Neural progenitor cell (in vitro differentiated cells): ENCODE measurements at regions not wholly inside any gene's neighbourhood (a gene's known extent, or its start where the extent isn't known, plus 50 kb on each side); places are given as distances from the start of the nearest gene placed in this dataset.

ENCODE experiments used
- DNase-seq: peaks from one replicate; pipeline ENCODE4 v3.0.0-alpha.2; 2016; ENCODE audit warnings: low spot score
- H2AFZ ChIP-seq: fragments of 200-600 bp; sonication (generic); replicated peaks from 2 replicates; pipeline ENCODE4 v1.6.1; 2016; ENCODE audit warnings: antibody characterized with exemption
- H3F3A ChIP-seq: fragments of 200-600 bp; sonication (generic); 2 replicates; pipeline ENCODE4 v1.6.1; 2016; ENCODE audit warnings: antibody characterized with exemption, low read depth
- H3K27ac ChIP-seq: fragments of 200-600 bp; sonication (generic); 2 replicates; pipeline ENCODE4 v1.5.1; 2016; ENCODE audit warnings: mild to moderate bottlenecking
- H3K27me3 ChIP-seq: fragments of 200-600 bp; sonication (generic); 2 replicates; pipeline ENCODE4 v1.6.1; 2016; ENCODE audit warnings: mild to moderate bottlenecking, moderate library complexity
- H3K36me3 ChIP-seq: fragments of 200-600 bp; sonication (generic); 2 replicates; pipeline ENCODE4 v1.5.1; 2016
- H3K4me1 ChIP-seq: fragments of 200-600 bp; sonication (generic); 2 replicates; pipeline ENCODE4 v1.6.1; 2016; ENCODE audit warnings: mixed run types
- H3K4me2 ChIP-seq: fragments of 200-600 bp; sonication (generic); 2 replicates; pipeline ENCODE4 v1.6.1; 2016
- H3K4me3 ChIP-seq: fragments of 200-600 bp; sonication (generic); 2 replicates; pipeline ENCODE4 v1.5.1; 2016
- H3K79me2 ChIP-seq: fragments of 200-600 bp; sonication (generic); 2 replicates; pipeline ENCODE4 v1.6.1; 2016; ENCODE audit warnings: low read depth
- H3K9ac ChIP-seq: fragments of 200-600 bp; sonication (generic); 2 replicates; pipeline ENCODE4 v1.6.1; 2016
- H3K9me3 ChIP-seq: fragments of 200-600 bp; sonication (generic); 2 replicates; pipeline ENCODE4 v1.5.1; 2016; ENCODE audit warnings: low read depth
- H4K20me1 ChIP-seq: fragments of 200-600 bp; sonication (generic); 2 replicates; pipeline ENCODE4 v1.6.1; 2016; ENCODE audit warnings: low read depth
- H3K27ac Mint-ChIP-seq: 3 replicates; pipeline ENCODE4 v1.8.0; 2021; ENCODE audit warnings: mixed read lengths
- H3K27me3 Mint-ChIP-seq: 2 replicates; pipeline ENCODE4 v1.8.0; 2022; ENCODE audit warnings: low read depth, mild to moderate bottlenecking, inconsistent platforms, moderate library complexity, mixed read lengths; ENCODE audit not compliant: insufficient read depth
- H3K36me3 Mint-ChIP-seq: 3 replicates; pipeline ENCODE4 v1.8.0; 2021; ENCODE audit warnings: mixed read lengths
- H3K4me1 Mint-ChIP-seq: 3 replicates; pipeline ENCODE4 v1.8.0; 2021; ENCODE audit warnings: mixed read lengths
- H3K4me3 Mint-ChIP-seq: 3 replicates; pipeline ENCODE4 v1.8.0; 2021; ENCODE audit warnings: mild to moderate bottlenecking, moderate library complexity, mixed read lengths
- H3K9me3 Mint-ChIP-seq: 3 replicates; pipeline ENCODE4 v1.8.0; 2020; ENCODE audit warnings: mixed read lengths
- EZH2 ChIP-seq: fragments of 200-600 bp; sonication (generic); IDR thresholded peaks from 2 replicates; pipeline ENCODE4 v1.6.1; 2017; ENCODE audit warnings: antibody characterized with exemption, mild to moderate bottlenecking, moderate library complexity
- EZH2phosphoT487 ChIP-seq: fragments of 200-600 bp; sonication (generic); IDR thresholded peaks from 2 replicates; pipeline ENCODE4 v1.6.1; 2017; ENCODE audit warnings: antibody characterized with exemption
- TF ChIP-seq, protein P1 (sequence below): fragments of 200-600 bp; sonication (generic); IDR thresholded peaks from 2 replicates; pipeline ENCODE4 v1.5.1; 2017; ENCODE audit warnings: antibody characterized with exemption, mild to moderate bottlenecking

DNA sequence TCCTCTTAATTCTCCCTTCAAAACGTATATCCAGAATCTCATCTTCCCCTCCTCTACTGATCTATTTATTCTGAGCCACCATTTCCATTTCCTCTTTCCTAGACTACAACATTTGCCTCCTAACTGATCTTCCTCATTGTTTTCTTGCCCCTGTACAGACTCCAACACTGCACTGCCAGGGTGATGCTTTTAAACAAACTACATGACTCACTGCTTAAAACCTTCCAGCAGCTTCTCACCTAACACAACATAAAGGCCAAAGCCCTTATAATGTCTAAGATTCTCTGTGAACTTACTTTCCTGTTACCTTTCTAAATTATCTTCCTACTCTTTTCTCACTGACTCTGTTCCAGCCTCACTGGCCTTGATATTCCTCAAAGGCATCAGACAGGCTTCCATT lies 161.0 kb upstream of the HS3ST1 start:
- no peaks in the 10 kb centered on the region for H3K4me1 Mint-ChIP-seq
- H3K9ac ChIP-seq = no peak overlapping the region
- no peak overlapping the region for H3K4me2 ChIP-seq
- H3K9me3 Mint-ChIP-seq = no peaks in the 10 kb centered on the region
- no peak overlapping the region for H3K4me3 Mint-ChIP-seq
- no peaks in the 10 kb centered on the region for H3K36me3 ChIP-seq
- H3K9me3 ChIP-seq = no peaks in the 10 kb centered on the region
- no peaks in the 10 kb centered on the region for H3K27me3 ChIP-seq
- H4K20me1 ChIP-seq = no peaks in the 10 kb centered on the region
- H3K4me1 ChIP-seq = no peaks in the 10 kb centered on the region
- no peak for DNase-seq
- H2AFZ ChIP-seq = no peak overlapping the region
- no peaks in the 10 kb centered on the region for H3K36me3 Mint-ChIP-seq
- no peak overlapping the region for H3K27ac Mint-ChIP-seq
- no peaks in the 10 kb centered on the region for H3K79me2 ChIP-seq
- no peak overlapping the region for H3K27ac ChIP-seq
- H3K27me3 Mint-ChIP-seq = peaks cover 2% of the 10 kb centered on the region
- H3K4me3 ChIP-seq = no peak overlapping the region
- TF ChIP-seq EZH2 = no peak
- no peaks in the 10 kb centered on the region for H3F3A ChIP-seq

DNA sequence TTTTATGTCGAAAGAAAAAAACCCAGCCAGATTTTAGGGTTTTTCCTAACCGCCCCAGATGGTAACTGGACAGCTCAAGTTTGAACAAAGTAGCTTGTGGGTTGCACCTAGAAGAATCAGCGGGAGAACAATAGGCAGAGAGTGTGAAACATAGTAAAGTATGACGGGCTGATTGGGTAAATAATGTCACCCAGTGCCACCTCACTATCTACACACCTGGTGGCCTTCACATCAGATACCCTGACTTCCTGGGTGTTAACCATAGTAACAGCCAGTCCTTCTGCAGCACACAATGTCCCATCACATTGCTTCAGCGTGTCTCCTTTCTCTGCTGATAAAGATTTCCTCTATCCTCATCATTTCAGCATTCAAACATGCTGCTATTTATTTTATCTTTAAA lies 159.1 kb upstream of the HS3ST1 start:
- Histone ChIP-seq H3K27me3 (no peaks in the 10 kb centered on the region), H2AFZ (no peak overlapping the region), H4K20me1 (no peaks in the 10 kb centered on the region), H3K9ac (no peak overlapping the region), H3K4me3 (no peak overlapping the region), H3K9me3 (no peaks in the 10 kb centered on the region), H3K4me2 (no peak overlapping the region), H3K79me2 (no peaks in the 10 kb centered on the region), H3K36me3 (no peaks in the 10 kb centered on the region), H3K4me1 (no peaks in the 10 kb centered on the region), H3K27ac (no peak overlapping the region), H3F3A (no peaks in the 10 kb centered on the region)
- H3K27ac Mint-ChIP-seq = no peak overlapping the region
- peaks cover 8% of the 10 kb centered on the region for H3K9me3 Mint-ChIP-seq
- no peaks in the 10 kb centered on the region for H3K36me3 Mint-ChIP-seq
- H3K27me3 Mint-ChIP-seq = peaks cover 2% of the 10 kb centered on the region
- no peak for TF ChIP-seq EZH2
- no peak for TF ChIP-seq EZH2phosphoT487
- TF ChIP-seq, protein P1, sequence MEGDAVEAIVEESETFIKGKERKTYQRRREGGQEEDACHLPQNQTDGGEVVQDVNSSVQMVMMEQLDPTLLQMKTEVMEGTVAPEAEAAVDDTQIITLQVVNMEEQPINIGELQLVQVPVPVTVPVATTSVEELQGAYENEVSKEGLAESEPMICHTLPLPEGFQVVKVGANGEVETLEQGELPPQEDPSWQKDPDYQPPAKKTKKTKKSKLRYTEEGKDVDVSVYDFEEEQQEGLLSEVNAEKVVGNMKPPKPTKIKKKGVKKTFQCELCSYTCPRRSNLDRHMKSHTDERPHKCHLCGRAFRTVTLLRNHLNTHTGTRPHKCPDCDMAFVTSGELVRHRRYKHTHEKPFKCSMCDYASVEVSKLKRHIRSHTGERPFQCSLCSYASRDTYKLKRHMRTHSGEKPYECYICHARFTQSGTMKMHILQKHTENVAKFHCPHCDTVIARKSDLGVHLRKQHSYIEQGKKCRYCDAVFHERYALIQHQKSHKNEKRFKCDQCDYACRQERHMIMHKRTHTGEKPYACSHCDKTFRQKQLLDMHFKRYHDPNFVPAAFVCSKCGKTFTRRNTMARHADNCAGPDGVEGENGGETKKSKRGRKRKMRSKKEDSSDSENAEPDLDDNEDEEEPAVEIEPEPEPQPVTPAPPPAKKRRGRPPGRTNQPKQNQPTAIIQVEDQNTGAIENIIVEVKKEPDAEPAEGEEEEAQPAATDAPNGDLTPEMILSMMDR = no peak
- no peak overlapping the region for H3K4me3 Mint-ChIP-seq
- DNase-seq = no peak
- no peaks in the 10 kb centered on the region for H3K4me1 Mint-ChIP-seq

DNA sequence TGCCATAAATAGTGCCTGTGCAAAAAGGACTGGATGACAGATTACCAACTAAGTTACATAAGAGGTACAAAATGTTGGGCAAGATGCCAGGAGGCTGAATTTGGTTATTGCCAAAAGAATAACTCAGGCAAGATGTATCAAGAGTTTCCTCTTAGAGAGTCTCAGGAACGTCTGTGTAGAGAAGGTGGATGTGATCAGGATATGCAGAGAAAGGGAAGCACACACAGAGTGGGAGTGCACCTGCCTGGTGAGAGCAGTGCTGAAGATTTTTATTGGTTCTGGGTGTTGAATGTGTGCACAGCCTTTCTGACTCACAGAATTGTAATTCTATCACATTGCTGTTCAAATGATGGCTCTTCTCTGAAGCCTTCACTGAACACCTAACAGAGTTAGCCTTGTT lies 156.8 kb upstream of the HS3ST1 start:
- Histone ChIP-seq H3K4me1 (no peaks in the 10 kb centered on the region), H3K4me2 (no peak overlapping the region), H3F3A (no peaks in the 10 kb centered on the region), H3K36me3 (no peaks in the 10 kb centered on the region), H4K20me1 (no peaks in the 10 kb centered on the region), H3K27ac (no peak overlapping the region), H3K9me3 (no peaks in the 10 kb centered on the region), H3K4me3 (no peak overlapping the region), H3K9ac (no peak overlapping the region), H3K27me3 (no peaks in the 10 kb centered on the region), H3K79me2 (no peaks in the 10 kb centered on the region), H2AFZ (no peak overlapping the region)
- peaks cover 22% of the 10 kb centered on the region for H3K9me3 Mint-ChIP-seq
- no peak overlapping the region for H3K4me3 Mint-ChIP-seq
- TF ChIP-seq, protein P1 = no peak
- no peak for TF ChIP-seq EZH2
- no peak for TF ChIP-seq EZH2phosphoT487
- no peak overlapping the region for H3K27ac Mint-ChIP-seq
- no peak for DNase-seq
- no peaks in the 10 kb centered on the region for H3K4me1 Mint-ChIP-seq
- no peaks in the 10 kb centered on the region for H3K36me3 Mint-ChIP-seq
- peaks cover 2% of the 10 kb centered on the region for H3K27me3 Mint-ChIP-seq

DNA sequence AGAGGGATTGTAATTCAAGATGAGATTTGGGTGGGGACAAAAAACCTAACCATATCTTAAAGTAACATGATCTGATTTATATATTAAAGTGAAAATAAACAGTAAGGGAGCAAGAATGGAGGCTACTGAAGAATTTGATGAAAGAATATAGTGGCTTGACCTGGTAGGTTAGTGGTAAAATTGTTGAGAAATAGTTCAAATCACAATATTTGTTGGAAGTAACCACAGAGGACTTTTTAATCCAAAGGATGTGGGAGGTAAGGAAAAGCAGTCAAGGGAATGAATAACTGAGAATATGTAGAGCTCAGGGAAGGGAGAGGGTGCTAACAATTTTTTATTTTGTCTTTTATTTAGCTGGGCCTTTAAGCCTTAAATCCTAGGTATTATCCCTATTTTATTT lies 139.8 kb upstream of the HS3ST1 start:
- Histone ChIP-seq H3K4me1 (no peaks in the 10 kb centered on the region), H3K79me2 (no peaks in the 10 kb centered on the region), H3K9me3 (no peaks in the 10 kb centered on the region), H2AFZ (no peak overlapping the region), H3K4me2 (no peak overlapping the region), H3K4me3 (no peak overlapping the region), H3K27me3 (no peaks in the 10 kb centered on the region), H4K20me1 (no peaks in the 10 kb centered on the region), H3K27ac (no peak overlapping the region), H3K9ac (no peak overlapping the region), H3F3A (no peaks in the 10 kb centered on the region), H3K36me3 (no peaks in the 10 kb centered on the region)
- Mint-ChIP-seq H3K27me3 (no peaks in the 10 kb centered on the region), H3K27ac (no peak overlapping the region), H3K4me1 (no peaks in the 10 kb centered on the region), H3K4me3 (no peak overlapping the region), H3K9me3 (peaks cover 6% of the 10 kb centered on the region), H3K36me3 (no peaks in the 10 kb centered on the region)
- DNase-seq = no peak
- no peak for TF ChIP-seq EZH2phosphoT487
- TF ChIP-seq EZH2 = no peak
- TF ChIP-seq, protein P1 = no peak
